ENCODE measurements at regions not wholly inside any gene's neighbourhood (a gene's known extent, or its start where the extent isn't known, plus 50 kb on each side); places are given as distances from the start of the nearest gene placed in this dataset.

DNA sequence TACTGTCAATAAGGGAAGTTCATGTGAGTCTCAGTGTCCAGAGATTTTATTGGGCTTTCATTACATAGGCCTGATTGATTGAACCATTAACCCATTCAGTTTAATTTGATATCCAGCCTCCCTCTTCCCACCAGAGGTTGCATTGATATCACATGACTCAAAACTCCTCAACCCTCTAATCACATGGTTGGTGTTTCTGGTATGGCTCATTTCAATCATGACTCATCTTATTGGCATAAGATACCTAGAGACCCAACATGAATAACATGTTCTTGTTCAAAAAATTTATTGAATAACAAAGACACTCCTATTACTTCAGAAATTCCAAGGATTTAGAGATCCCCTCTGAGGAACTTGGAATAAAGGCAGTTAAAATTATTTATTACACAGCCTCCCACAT, 982.2 kb downstream of the TLE1 start:
- TF ChIP-seq CTCF (IDR thresholded peaks at IDR 0.05 in 4 of 5, conservative IDR thresholded peaks at IDR 0.05 in 1 of 5): no peak
- TF ChIP-seq POLR2A (IDR thresholded peaks at IDR 0.05): no peak
- Histone ChIP-seq H3K36me3 (no peaks in the 10 kb centered on the region), H3K27ac (no peak overlapping the region), H3K9me3 (no peaks in the 10 kb centered on the region), H3K4me1 (no peaks in the 10 kb centered on the region), H3K4me3 (no peak overlapping the region), H3K27me3 (no peaks in the 10 kb centered on the region)
- intact Hi-C loops (cut with DNase I; ENCODE audit: low total_unique reads): no loop called here
- DNase-seq (no peak), ATAC-seq (no peak)
- in situ Hi-C loops (cut with MboI; ENCODE audit: low sequenced_read_pairs in 4 of 4): no loop called here

- H3K36me3 ChIP-seq: no peaks in the 10 kb centered on the region
- no peaks in the 10 kb centered on the region for H3K9me3 ChIP-seq
- no peak overlapping the region for H3K4me3 ChIP-seq
- DNase-seq: no peak
- no peak for TF ChIP-seq POLR2A (IDR thresholded peaks at IDR 0.05)
- TF ChIP-seq CTCF (IDR thresholded peaks at IDR 0.05 in 4 of 5, conservative IDR thresholded peaks at IDR 0.05 in 1 of 5): no peak
- H3K27me3 ChIP-seq: no peaks in the 10 kb centered on the region
- in situ Hi-C loops (cut with MboI; ENCODE audit: low sequenced_read_pairs in 4 of 4) (no loop called here), intact Hi-C loops (cut with DNase I; ENCODE audit: low total_unique reads) (no loop called here)
- no peak for ATAC-seq
- peaks cover 7 to 11% of the 10 kb centered on the region in 2 donors for H3K4me1 ChIP-seq
- H3K27ac ChIP-seq: no peak overlapping the region
These were observed 988.3 kb downstream of the TLE1 start for GRCh38 chr9:80701061-80701460.

GRCh38 chr9:80699511-80699998, 989.8 kb downstream of the TLE1 start:
- Histone ChIP-seq H3K27ac (no peak overlapping the region), H3K9me3 (no peaks in the 10 kb centered on the region), H3K4me3 (no peak overlapping the region), H3K36me3 (no peaks in the 10 kb centered on the region), H3K4me1 (peaks cover 7 to 11% of the 10 kb centered on the region in 2 donors), H3K27me3 (no peaks in the 10 kb centered on the region)
- in situ Hi-C loops (cut with MboI; ENCODE audit: low sequenced_read_pairs in 4 of 4): no loop called here
- ATAC-seq: peak; percentile 18 to 50
- TF ChIP-seq POLR2A (IDR thresholded peaks at IDR 0.05) (no peak), CTCF (IDR thresholded peaks at IDR 0.05 in 4 of 5, conservative IDR thresholded peaks at IDR 0.05 in 1 of 5) (no peak)
- no peak for DNase-seq
- intact Hi-C loops (cut with DNase I; ENCODE audit: low total_unique reads): no loop called here

GRCh38 chr9:80698725-80699410, 990.5 kb downstream of the TLE1 start:
- H3K27ac ChIP-seq: no peak overlapping the region
- H3K27me3 ChIP-seq: no peaks in the 10 kb centered on the region
- peaks cover 7 to 11% of the 10 kb centered on the region in 2 donors for H3K4me1 ChIP-seq
- ATAC-seq (no peak), DNase-seq (no peak)
- intact Hi-C loops (cut with DNase I; ENCODE audit: low total_unique reads): no loop called here
- H3K36me3 ChIP-seq: no peaks in the 10 kb centered on the region
- no peak overlapping the region for H3K4me3 ChIP-seq
- no peak for TF ChIP-seq CTCF (IDR thresholded peaks at IDR 0.05 in 4 of 5, conservative IDR thresholded peaks at IDR 0.05 in 1 of 5)
- no peak for TF ChIP-seq POLR2A (IDR thresholded peaks at IDR 0.05)
- in situ Hi-C loops (cut with MboI; ENCODE audit: low sequenced_read_pairs in 4 of 4): no loop called here
- H3K9me3 ChIP-seq: no peaks in the 10 kb centered on the region

DNA sequence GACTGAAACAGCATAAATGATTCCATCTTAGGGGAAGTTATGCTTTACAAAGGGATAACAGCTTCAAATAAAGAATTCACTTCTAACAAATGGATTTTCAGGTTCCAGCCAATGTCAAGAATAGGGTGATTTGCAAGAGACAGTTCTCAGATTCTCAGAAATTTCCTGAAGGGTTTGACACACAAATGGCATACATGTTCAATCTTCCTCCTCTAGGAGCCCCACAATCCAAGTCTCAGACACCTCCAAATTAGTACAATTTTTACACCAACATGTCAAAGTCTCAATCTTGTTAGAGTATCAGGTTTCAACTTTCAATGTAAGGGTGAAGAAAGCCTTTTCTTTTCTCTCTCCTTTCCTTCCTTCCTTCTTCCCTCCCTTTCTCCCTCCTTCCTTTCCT, 996.6 kb downstream of the TLE1 start:
- Histone ChIP-seq H3K27ac (no peak overlapping the region), H3K9me3 (no peaks in the 10 kb centered on the region), H3K4me1 (no peaks in the 10 kb centered on the region), H3K36me3 (no peaks in the 10 kb centered on the region), H3K27me3 (no peaks in the 10 kb centered on the region), H3K4me3 (no peak overlapping the region)
- no peak for ATAC-seq
- no peak for DNase-seq
- TF ChIP-seq POLR2A (IDR thresholded peaks at IDR 0.05) (no peak), CTCF (IDR thresholded peaks at IDR 0.05 in 4 of 5, conservative IDR thresholded peaks at IDR 0.05 in 1 of 5) (no peak)
- in situ Hi-C loops (cut with MboI; ENCODE audit: low sequenced_read_pairs in 4 of 4) (no loop called here), intact Hi-C loops (cut with DNase I; ENCODE audit: low total_unique reads) (no loop called here)
